Activated naive CD4-positive, alpha-beta T cell treated with anti-CD3 and anti-CD28 coated beads, Interleukin-2, amount 50 U/mL, for 16 hours (primary cell): ENCODE measurements at regions not wholly inside any gene's neighbourhood (a gene's known extent, or its start where the extent isn't known, plus 50 kb on each side); places are given as distances from the start of the nearest gene placed in this dataset.

Experiments used
- DNase-seq: peaks from one replicate; pipeline ENCODE4 v3.0.0-alpha.2; 2020

DNA sequence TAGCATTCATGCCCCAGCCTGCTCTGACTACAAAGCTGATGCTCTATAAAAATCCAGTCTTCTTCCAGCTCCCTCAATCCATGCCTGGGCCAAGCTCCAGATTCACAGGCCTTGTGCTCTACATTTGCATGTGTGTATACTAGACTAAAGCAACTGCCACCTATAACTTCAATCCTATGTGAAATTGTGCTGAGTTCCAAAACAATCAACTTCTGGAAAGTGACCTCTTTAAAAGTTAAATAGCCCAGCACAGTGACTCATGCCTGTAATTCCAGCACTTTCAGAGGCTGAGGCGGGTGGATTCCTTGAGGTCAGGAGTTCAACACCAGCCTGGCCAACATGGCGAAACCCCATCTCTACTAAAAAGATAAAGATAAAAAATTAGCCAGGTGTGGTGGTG lies 114.3 kb upstream of the ZC3H12C start:
- no peak for DNase-seq

GRCh38 chr11:109981031-109981636 lies 112.1 kb upstream of the ZC3H12C start:
- DNase-seq, result no peak

GRCh38 chr11:109983358-109983757 lies 109.8 kb upstream of the ZC3H12C start:
- DNase-seq, result no peak

DNA sequence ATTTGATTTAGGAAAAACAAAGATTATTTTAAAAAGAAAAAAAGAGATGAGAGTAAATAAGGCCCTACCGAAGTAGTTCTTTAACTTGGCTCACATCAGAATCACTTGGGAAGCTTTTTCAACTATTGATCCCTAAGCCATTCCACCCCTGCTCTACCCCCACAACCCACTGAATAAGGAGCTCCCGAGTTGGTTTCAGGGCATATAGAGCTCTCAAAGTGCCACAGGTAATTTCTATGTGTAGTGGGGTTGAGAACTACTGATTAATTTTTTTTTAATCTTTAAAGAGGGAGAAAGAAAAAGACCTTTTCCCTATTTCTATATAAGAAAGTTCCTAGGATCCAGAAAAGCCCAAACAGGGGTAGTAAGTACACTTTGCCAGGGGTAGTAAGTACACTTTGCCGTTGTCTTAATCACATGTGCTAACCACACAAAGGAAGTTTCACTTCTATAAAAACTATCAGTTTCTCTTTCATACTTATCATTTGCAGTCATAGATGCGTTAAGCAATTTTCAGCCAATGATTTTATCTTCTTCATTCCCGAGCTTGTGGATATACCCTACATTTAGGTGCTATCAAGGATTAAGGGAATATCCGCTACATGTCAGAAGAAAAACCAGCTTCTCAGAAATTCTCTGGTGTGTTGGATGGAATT lies 108.4 kb upstream of the ZC3H12C start:
- no peak for DNase-seq

DNA sequence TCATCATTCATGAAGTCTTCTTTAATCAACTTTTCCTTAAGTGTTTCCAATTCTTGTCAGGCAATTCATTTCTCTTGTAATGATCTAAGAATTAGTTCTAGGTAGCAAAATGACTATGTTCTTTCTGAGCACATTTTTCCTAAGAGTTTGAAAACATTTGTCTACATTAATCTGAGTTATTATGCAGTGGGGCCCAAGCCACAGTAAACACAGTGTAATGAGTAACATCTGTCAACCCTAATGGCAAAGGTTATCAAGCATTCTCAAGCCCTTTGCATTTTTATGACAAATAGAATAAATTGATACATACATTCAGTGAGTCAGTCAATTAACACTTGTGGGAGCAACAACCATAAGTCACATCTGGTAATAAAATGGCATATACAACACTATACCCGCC lies 106.7 kb upstream of the ZC3H12C start:
- no peak for DNase-seq

DNA sequence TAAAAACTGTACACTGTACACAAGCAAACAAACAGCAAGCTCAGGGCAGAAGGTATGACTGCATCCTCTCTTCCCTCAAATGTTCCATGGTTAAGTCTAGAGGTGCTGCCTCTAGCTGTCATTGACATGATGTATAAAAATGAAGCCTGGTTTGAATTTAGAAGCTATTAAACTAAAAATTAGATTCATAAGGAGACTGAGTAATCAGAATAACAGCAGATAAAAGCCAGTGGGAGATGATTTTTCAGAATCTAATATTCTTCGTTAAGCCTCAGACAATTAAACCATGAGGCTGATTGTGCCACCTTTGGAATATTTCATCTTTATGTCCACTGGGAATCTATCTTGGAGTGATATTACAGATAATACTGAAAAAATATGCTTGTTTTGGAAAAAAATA lies 101.4 kb upstream of the ZC3H12C start:
- no peak for DNase-seq

- DNase-seq, result no peak
These were observed 99.4 kb upstream of the ZC3H12C start for GRCh38 chr11:109993786-109994185.

GRCh38 chr11:109994907-109995306 lies 98.3 kb upstream of the ZC3H12C start:
- DNase-seq, result no peak

DNA sequence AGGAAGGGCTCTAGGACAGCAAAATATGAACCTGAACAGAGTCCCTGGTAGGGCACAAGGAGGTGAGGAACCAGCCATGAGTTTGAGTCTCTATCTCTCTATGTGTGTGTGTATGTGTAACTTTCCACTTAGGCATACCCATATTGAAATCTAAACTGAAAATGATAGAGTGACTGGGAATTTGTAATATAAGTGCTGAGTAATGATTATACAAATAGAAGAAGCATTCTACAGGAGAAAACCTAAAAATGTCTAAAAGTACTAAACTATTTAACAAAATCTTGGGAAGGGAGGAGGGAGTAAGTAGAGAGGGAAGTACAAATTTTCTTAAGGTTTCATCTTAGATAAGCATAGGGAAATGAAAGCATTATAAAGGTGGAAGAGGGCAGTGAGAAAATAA lies 97.1 kb upstream of the ZC3H12C start:
- DNase-seq, result no peak

- DNase-seq, result no peak
These were observed 94.3 kb upstream of the ZC3H12C start for GRCh38 chr11:109998921-109999320.

GRCh38 chr11:110000031-110000502 lies 93.1 kb upstream of the ZC3H12C start:
- DNase-seq, result no peak

DNA sequence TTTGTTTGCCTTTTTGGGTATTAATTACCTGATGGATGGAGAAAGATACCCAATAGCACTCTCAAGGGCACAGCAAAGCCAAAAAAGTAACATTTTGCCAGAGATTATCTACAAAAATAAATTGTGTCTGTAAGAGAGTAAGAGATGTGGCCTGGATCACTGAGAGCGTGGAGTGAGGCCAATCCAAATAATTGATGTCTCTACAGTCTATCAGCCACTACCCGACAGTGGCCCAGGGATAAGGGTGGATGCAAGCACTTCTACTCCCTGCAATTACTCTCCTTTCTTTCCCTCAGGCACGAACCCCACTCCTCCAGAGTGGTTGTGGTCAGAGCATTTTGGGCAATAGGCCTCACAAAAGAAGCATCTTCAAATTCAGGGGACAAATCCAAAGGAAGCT lies 92.3 kb upstream of the ZC3H12C start:
- no peak for DNase-seq

DNA sequence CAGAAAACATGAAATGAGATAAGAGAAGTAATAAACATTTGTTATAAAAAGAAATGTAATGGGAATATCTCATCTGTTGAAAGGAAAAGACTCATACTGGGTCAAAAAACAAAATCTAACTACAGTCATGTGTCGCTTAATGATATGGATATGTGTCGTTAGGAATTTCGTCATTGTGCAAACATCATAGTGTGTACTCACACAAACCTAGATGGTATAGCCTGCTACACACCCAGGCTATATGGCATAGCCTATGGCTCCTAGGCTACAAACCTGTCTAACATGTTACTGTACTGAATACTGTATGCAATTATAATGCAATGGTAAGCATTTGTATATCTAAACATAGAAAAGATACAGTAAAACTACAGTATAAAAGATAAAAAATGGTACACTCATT lies 89.8 kb upstream of the ZC3H12C start:
- no peak for DNase-seq

- DNase-seq, result no peak
These were observed 81.6 kb upstream of the ZC3H12C start for GRCh38 chr11:110011595-110011994.

- no peak for DNase-seq
These were observed 77.5 kb upstream of the ZC3H12C start for GRCh38 chr11:110015695-110016094.

GRCh38 chr11:110019675-110020074 lies 73.5 kb upstream of the ZC3H12C start:
- DNase-seq, result no peak

DNA sequence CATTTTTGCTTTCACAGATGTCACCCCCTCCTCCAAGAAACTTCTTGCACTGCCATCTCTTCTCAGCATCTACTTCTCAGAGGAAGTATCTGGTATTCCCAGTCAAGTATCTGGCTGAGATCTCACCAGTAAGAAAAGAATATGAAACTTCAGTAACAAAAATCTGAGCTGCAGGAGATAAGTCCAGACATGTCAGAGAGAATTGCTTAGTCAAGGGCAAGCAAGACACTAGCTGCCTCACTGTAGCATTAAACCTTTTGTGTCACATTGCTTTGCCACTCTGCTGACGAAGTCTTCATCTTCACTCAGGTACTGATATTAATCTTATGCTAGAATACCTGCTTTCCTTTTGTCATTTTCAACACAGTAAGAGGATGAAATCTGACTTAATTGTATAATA lies 70.6 kb upstream of the ZC3H12C start:
- DNase-seq, result no peak

GRCh38 chr11:110023711-110024110 lies 69.5 kb upstream of the ZC3H12C start:
- no peak for DNase-seq

DNA sequence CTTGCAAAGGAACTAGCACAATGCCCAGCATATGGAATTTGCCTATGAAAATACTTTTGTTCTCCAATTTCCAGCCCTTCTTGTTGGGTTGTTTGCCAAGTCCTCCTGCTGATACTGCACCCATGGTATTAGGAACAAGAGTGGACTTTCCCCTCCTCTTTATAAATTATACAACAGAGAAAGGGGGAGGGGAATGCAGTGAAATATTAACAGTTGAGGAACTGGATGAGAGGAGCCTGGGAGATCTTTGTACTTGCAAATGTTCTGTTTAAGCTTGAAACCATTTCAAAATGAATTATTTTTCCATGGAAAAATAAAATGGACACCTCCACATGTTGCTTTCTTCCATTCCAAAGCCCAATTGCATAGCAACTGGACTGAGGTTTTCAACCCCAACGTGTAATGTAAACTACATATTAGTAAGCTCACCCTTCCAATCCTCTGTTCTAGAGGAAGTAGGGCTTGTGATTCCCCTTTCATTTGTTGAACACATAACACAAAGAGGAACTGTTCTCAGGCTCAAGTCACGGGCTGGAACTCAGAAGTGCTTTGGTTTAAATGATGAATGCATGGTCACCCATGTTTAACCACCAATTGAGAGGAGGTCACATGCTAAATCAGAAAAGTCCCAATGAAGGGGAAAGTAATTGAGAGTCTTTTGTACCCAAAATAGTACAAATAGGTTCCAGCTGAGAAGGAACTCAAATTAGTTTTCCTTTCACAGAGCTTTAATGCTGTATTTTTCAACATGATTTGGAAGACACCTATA lies 66.2 kb upstream of the ZC3H12C start:
- DNase-seq, result no peak

- DNase-seq, result no peak
These were observed 65.4 kb upstream of the ZC3H12C start for GRCh38 chr11:110027627-110028371.

DNA sequence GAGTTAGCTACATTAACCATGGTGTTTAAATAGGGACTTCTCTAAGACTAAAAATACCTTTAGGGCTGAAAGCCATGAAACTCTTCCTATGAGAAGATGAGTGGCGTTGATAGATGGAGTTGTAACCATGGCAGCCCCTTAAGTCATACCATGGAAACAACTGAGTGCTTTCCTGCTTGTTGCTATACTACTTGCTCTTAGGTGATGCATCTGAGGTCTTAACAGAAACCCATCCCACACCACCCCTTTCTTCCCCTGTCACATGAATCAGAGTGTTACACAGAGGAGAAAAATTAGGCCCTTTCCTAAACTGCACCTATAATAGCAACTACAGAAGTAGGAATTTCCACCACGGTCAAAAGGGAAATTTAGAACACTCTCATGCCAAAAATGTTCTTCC lies 64.3 kb upstream of the ZC3H12C start:
- DNase-seq, result no peak

DNA sequence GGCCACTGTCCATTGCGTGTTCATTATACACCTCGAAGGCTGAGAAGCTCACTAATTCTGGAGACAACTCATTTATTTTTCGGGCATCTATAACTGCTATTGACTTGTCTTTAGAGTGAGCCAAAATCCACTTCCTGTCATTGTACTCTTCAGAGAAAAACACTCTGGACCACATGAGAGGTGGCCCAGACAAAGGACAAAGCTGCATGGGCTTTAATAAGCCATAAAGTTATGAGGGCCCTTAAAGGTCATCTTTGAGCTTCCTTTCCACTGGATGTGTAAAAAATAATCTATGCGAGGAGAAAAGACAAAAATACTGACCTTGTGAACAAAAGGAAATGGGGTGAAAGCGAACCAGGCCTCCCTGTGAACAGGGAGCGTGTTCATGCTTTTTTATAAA lies 63.5 kb upstream of the ZC3H12C start:
- no peak for DNase-seq

DNA sequence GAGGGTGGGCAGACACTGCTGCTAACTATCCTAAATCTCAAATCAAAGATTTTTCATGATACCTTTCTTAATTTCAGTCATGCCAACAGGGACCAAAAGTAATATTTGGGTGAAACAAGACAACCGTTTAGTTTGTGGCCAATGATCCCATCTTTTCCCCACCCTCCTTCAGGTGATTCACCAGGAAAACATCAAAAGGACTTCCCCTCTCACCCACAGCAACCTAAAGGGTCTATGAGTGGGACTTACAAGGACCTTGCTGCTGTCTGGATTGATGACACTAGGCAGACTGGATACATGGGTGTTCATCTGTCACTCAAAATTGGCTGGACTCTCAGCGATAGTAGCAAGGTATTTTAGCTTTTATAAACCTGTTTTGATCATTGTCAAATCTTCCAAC lies 62.0 kb upstream of the ZC3H12C start:
- no peak for DNase-seq

GRCh38 chr11:110032259-110032658 lies 60.9 kb upstream of the ZC3H12C start:
- no peak for DNase-seq
